Left forelimb (tissue), 1 donor: ENCODE measurements at regions not wholly inside any gene's neighbourhood (a gene's known extent, or its start where the extent isn't known, plus 50 kb on each side); places are given as distances from the start of the nearest gene placed in this dataset.

Source experiments
- DNase-seq: peaks from one replicate; pipeline ENCODE4 v3.0.0-alpha.2; 2018; ENCODE audit warnings: low spot score

DNA sequence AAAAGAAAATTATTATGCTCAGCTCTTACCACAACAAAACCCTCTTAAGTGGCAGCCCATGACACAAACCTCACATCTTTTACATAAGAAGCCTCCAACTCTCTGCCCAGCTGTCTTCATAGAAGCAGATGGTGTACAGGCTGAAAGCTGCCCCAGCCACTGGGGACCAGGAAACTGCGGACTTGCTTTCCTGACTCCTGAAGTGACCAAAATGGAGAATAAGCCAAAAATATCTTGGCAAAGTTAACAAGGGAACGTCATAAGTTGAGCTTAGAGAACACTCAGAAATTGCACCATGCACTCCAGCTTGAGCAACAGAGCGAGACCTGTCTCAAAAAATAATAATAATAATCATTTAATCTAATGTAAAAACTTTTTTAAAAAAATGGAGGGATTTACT is 160.3 kb upstream of the CDYL start:
- no peak for DNase-seq

DNA sequence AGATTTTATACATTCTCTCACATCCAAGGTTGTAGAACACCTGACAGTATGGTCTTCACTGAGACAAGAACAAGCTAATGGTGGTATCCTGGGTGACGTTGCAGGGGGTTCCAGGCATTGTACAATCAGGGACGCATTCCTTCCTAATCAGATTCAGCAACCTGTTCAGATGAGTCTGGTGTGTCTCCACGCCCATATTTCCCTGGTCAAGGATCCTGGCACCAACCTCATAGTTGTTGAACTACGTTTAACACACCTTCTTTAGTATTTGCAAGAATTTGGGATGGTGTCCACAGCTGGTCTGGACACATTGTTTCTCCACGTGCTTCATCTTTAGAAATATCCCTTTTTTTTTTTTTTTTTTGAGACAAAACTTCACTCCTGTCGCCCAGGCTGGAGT is 161.0 kb upstream of the CDYL start:
- DNase-seq = no peak

DNA sequence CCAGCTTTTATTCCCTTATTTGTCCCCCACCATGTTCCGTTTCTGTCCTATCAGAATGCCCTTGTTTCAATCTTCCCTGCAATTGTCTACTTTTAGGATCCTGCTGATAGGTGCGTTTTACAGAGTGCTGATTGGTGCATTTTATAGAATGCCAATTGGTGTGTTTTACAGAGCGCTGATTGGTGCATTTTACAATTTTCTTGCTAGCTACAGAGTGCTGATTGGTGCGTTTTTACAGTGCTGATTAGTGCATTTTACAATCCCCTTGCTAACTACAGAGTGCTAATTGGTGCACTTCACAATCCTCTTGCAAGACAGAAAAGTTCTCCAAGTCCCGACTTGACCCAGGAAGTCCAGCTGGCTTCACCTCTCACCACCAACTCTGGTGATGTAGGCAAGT is 161.6 kb upstream of the CDYL start:
- no peak for DNase-seq

DNA sequence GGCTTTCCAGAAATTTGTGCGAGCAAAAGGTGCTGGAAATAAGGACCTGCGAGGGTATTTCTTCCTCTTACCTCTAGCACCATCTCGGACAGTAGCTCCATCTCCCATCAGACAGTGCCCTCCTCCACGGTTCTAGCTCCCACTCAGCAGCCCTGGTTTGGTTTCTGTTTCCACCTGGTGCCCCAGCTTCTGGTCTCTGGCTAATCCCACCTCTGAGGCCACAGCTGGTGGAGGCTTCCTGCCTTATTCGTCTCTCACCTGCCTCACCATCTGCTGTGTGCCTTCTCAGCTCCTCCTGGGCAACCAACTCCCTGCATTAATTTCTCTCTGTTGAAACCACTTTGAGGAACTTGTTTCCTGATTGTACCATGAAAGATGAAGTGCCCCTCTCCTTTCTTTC is 162.4 kb upstream of the CDYL start:
- no peak for DNase-seq

DNA sequence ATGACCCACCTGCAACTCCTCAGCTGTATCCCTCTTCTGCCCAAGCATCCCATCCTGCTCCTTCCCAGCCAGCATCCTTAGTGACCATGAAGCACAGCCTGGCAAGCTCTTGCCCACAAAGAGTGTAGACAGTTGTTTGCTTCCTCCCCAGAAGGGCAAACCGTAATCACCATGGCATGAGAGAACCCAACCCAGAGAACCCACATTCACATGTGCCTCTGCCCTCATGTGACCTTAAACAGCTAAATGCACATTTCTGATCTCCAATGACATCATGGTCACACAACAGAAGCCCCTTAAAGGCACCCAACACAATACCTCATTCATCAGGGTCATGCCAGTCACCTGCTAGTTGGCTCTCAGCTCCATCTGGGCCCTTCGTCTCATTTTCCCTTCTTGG is 162.8 kb upstream of the CDYL start:
- DNase-seq = no peak

DNA sequence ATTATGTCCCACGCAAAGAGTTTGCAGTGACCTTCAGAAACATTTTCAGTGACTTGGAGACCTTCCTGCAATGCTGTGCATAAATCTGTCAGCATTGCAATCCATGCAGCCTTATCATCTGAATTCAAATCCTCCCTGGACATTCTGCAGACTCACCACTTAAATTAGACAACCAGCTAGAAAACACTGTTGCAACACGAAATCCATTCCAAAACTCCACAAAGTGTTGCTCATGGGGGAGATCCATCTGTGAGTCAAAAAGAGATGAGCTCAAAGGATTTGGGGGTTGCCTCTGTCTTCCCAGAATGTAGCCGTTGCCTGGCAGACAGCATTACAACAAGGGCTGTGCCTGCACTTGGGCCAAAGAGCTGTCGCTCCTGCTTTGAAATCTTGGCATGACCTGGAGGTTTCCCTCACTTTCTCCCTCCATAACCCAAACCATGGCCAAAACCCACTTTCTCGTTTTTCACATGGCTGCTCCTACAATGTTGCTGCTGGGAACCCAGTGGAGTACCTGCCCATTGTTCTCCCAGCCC is 163.5 kb upstream of the CDYL start:
- no peak for DNase-seq

DNA sequence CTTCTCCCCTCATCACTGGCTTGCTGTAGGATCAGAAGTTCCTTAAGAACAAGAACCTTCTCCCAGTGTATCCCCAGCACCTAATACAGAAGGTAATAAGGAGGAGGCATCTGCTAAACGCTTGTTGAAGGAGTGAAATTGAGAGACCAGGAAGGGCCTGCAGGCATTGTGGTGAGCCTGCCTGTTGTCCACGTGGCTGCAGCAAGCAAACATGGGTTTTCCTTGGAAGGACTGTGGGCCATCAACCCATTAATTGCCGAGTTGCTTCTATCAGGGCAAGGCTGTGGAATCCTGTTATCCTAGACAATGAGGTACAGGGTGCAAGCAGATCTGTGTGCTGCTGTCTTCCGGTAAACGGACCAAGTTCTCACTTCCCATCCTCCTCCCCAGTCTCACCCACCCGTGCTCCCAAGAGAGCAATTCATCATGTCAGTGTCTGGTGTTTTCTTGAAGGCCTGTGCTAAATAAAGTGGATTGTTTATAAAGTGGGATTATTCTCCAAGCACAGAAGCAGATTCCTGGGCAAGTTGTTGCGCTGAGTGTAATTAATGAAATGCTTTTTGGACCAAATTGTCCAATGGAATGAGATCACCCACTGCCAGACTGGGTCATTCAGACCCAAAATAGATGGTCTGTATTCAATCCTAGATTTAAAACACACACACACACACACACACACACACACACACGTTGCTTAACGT is 164.6 kb upstream of the CDYL start:
- no peak for DNase-seq

DNA sequence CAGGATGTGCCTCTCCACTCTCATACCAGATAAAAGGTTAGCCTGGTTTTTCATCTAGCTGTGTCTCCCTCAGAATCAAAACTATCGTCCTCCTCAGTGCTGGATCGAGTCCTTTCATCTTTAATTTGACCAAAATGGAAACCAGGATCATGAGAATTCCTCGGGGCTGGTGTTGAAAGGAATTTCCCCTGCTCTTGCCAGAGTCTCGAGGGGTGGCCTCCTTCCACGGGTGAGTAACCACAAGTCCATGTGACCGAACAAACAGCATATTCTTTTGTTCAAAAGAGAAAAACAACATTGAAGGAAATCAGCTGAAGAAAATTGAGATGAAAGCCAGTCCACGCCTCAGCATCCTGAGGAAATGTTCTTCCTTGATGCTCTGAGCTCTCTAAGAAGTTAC is 165.9 kb upstream of the CDYL start:
- no peak for DNase-seq

DNA sequence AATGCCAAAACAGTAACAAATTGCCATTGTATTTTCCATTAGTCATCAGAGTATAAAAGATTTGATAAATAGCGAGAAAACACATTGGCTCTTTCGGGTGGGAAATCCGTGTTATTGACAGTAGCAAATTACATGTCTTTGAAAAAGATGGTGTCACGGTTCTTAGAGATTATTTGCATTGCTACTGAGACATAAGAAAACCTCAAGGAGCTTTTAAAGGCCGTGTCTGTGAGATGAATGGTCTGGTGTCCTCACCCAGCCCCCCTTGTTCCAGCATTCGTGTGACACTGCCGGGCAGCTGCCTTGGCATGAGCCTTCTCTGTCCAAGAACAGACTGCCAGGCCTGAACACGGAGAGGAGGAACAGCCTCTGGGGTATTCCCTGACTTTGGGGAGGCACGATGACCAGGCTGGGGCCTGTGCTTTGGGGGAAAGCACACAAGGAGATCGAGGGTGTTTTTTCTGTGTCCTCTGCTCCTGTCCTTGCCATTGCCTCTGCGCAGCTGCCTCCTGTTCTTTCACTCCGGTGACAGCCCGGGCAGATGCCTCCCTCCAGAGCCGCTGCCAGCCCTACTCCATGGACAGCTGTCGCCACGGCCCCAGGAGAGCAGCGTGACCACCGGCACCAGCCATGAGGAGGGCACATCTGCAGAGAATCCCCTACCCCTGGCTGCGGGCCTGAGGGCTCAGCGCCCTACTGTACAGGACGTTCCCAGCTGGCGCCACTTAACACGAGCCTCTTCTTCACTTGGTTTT is 167.7 kb upstream of the CDYL start:
- peak; percentile 80 for DNase-seq

DNA sequence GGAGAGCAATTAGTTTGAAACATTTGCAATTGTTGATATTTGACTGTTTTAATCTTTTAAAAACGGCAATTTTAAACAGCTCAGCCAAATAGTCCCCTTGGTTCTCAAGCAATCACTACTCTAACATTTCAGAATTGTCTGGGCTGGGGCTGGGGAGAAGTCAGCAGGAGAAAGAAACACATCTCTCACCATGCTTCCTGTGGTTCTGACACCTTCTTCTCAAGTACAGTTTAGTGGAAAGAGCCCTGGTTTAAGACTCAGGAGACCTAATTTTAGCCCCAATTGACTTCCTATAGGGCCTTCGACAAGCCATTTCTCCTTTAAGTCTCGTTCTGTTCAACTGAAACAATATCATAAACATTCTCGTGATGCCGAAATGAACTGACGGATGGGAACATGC is 168.4 kb upstream of the CDYL start:
- DNase-seq = no peak

DNA sequence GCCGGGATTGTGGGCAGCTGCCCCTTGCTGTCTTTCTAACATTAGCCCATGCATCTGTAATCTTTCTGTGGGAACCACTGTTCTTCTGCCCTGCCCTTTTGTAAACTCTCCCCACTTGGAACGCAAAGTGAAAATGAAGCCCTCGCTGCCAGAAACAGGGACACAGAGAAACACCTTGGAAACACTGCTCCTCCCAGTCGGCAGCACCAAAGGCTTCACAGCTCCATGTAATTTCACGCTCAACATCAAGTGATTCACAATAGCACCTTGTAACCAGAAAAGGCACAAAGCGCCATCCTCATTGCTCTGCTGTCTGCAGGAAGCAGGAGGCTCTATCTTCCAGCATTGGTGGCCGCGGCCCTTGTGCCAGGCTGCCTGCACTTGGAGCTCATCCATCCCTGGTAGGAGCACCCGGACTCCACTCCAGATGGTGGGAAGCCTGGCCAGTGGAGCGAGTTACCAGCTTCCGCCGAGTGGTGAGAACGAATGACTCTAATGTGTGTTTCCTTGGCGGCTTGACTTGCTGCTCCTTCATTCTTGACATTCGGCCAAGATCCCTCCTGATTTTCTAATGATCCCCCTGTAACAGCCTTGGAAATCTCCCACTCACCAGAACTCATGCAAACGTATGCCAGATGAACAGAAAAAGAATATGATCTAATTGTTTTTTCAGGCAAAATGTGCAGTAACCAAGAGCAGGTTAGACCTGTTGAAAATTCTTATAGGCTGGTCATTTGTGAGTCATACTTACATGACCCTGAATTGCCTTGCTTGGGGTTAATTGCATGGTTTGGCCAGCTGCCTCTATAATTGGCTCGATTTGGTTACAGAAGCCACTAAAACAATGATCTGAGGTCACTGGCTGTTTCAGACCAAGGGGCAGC is 169.1 kb upstream of the CDYL start:
- no peak for DNase-seq

DNA sequence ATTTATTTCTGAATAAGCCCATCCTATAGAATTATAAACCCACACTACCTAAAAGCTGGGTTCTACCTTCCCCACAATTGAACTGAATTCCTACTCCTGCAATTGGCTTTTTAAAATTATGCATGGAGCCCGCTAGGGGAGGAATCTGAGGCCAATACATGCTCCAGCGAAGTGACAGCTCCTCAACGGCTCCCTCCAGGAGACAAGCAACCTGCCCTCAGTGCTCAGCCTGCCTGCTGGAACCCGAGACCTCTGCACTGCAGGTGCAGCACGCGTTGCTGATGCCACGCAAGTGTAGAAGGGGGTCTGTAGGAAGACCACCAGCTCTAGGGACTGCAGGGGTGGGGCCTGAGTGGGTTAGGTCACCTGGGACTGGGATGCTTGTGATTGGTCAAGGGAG is 170.2 kb upstream of the CDYL start:
- no peak for DNase-seq

DNA sequence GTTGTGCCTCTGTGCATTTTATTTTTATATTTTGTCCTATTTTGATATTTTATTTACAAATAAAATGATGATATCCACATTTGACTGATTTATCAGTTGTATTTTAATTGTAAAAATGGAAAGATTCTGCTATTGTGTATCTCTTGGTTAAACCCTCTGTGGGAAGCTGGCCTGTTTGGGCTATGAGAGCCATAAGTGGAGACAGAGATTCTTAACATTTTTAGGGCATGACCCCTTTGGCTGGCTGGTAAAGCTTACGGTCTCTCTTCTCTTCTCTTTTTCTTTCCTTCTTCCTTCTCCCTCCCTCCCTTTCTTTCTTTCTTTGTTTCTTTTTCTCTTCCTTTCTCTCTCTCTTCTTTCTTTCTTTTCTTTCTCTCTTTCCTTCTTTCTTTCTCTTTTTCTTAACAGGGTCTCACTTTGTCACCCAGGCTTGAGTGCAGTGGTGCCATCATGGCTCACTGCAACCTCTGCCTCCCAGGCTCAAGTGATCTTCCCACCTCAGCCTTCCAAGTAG is 172.3 kb upstream of the CDYL start:
- DNase-seq = no peak

DNA sequence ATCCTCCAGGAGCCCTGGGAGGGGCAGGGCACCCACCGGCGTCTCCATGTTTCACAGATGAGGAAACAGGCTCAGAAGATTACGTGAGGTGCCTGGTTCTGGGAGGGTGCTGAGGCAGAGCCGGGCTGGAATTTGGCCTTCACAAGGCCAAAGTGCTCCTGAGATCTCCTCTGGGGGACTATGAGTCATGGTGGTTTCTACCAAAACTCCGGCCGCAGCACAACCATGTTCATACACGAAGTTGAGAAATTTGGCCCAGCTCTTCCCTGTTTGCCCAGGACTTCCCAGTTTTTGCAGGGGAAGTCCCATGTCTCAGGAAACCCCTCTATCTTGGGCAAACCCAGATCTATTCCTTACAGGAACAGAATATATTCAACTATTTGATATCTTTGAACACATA is 172.9 kb upstream of the CDYL start:
- DNase-seq = no peak

DNA sequence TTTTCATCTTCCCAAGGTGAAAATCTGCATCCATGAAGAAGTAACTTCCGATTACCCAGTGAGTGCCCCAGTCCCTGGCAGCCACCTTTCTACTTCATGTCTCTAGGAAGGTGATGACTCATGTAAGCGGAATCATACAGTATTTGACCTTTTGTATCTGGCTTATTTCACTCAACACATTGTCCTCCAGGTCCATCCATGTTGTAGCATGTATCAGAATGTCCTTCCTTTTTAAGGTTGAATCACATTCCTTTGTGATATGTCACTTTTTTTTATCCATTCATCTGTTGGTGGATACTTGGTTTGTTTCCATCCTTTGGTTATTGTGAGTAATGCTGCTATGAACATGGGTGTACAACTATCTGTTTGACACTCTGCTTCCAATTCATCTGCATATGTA is 176.3 kb upstream of the CDYL start:
- DNase-seq = no peak

DNA sequence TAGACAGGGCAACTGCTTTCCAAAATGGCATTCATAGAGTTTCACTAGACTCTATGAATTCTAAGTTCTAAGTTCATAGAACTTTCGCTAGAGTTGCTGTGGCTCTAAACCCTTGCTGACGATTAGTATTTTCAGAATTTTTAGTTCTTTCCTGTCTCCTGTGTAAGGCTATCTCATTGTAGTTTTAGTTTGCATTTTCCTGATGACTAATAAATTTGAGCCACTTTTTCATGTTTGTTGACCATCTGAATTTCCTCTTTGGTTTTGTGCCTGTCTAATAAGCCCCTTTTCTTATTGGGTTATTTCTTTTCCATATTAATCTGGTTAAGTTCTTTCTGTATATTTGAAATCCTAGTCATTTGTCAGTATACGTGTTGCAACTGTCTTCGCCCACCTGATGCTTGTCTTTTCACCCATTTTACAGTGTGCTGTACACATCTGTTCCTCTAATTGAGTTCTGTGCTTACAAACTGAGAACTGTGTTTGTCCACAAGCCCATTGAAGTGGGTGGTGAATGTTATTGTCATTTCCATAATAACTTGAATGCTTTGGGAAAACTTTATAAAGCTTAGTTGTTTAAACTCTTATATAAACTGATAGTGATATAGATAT is 177.7 kb upstream of the CDYL start:
- DNase-seq = no peak

DNA sequence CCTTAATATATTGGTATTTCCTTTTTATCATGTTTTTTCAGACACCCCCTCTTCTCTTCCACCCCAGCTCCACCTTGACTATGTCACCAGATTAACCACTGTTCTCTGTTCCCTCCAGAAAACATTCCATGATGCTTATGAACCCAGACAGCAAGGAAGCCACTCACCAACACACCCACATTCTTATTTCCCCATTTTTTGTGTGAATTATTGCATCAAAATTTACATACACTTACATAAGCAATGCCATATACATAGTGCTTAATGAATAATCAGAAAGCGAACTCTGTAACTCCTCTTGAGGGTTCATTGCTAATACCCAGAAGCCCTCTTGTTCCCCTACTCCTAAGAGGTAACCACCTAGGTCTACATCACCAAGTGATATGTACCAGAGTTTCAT is 182.3 kb upstream of the CDYL start:
- no peak for DNase-seq

DNA sequence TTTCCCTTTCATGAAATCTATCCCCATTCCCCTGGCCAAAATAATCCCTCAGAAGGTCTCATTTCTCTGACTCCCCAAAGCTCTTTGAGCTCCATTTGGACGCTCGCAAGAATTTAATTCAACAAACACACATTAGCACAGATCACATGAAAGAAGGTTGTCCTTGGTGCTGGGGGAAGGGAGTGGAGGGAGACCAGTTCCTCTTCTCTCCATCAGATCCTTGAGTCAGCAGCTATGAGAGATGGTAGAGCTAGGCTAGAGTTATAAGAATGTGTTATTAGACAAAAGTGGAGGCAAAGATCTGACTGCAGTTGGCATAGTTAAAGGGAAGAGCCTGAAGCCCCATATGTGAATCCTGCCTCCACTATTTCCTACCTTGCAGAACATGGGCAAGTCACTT is 184.2 kb upstream of the CDYL start:
- no peak for DNase-seq

DNA sequence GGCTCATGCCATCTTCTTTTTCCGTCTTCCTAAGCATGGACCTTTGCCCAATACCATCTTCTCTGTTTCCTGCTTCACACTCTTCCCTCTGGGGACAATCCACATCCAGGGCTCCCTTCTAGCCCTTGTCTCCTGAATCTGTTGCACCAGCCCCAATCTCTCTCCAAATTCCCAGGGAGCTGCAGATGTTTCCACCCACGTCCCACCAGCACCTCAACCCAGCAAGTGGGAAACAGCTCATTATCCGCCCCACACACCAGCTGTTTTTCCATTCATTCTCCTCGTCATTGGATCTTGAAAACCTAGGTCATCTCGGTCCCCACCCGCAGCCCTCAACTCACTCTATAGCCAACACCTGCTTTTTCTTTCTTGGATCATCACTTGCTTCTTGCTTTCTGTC is 185.0 kb upstream of the CDYL start:
- no peak for DNase-seq

DNA sequence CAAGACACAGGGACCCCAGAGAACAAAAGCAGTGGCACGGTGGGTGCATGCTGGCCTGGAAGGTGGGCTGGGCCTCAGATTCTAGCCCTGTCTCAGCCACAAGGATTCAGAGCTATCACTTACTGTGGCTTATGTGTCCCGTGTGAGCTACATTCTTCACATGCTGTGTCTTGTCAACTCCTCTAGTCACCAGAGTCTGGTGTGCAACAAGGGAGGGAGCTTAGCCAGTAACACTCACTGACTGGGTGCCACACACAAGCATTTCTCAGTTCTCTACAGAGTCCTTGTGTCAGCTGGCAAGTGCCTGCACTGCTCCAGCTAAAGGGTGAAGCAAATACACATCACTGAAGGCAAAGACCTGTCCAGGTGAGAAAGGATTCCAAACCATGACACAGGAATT is 186.9 kb upstream of the CDYL start:
- DNase-seq = no peak

DNA sequence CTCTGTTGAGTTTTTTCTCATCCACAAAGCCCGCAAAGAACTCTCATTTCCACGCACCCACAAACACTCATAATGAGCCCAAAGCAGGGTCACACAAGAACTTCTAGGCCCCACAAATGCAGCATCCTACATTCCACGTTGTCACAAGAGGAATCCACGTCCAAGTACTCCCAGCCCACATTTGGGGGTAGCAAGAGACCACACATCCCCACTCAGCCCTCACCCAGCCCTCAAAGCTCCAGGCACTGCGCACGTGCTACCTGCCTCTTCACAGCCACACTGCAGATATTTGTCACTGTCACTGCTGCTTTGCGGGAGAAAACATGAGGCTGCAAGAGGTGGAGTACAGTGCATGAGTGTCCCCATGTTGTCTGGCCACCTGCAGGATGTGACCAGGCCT is 187.6 kb upstream of the CDYL start:
- DNase-seq = no peak

DNA sequence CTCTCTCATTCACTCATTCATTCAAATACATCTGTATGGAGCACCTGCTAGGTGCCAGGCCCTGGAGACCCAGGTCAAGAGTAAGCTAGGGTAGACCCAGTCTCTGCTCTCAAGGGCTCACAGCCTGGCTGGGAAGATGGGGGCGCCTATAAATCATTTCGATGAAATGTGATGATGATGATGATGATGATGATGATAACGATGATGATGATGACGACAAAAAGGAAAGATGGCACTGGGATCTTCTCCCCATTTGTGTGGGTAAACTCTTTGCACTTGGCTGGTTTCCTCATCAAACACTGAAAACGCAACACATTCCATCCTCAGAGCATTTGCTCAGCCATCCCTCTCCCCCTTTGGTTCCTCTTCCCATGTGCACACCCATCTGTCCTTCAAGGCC is 188.0 kb upstream of the CDYL start:
- DNase-seq = no peak
